Uterus (tissue), 2 donors: ENCODE measurements at regions not wholly inside any gene's neighbourhood (a gene's known extent, or its start where the extent isn't known, plus 50 kb on each side); places are given as distances from the start of the nearest gene placed in this dataset.

Experiments
- POLR2A ChIP-seq, 2 donors: fragments of 450-650 bp; IDR thresholded peaks; one replicate each; pipeline ENCODE4 v1.6.1; 2016; ENCODE audit warnings: antibody characterized with exemption in 2 of 2, mild to moderate bottlenecking in 1 of 2, moderate library complexity in 1 of 2
- TF ChIP-seq, protein P1 (sequence below), 4 experiments: fragments of 200-600 bp in 2 of 4; fragments of 450-650 bp in 2 of 4; sonication (generic) in 2 of 4; IDR thresholded peaks; one replicate each; pipeline ENCODE4 v1.5.1; 2016 to 2019; ENCODE audit warnings: antibody characterized with exemption in 4 of 4, mild to moderate bottlenecking in 2 of 4, moderate library complexity in 1 of 4

DNA sequence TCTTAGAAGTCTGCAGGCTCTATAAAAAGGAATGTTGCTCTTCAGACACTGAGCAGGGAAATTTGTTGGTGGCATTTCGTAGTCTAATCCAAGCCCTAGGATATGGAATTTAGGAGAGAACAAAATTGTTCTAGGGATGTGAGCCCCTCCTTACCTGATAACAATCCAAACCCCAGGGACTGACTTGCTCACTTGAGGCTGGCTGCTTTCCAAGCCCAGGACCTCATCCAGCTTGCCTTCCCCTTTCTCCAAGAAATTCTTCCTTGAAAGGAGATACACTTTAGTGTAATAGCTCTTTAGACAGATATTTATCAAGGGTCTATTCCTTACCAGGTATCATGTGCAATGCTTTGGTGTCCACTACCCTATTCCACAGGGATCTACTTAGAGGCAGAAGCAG lies 279.8 kb downstream of the C1D start:
- TF ChIP-seq, protein P1, sequence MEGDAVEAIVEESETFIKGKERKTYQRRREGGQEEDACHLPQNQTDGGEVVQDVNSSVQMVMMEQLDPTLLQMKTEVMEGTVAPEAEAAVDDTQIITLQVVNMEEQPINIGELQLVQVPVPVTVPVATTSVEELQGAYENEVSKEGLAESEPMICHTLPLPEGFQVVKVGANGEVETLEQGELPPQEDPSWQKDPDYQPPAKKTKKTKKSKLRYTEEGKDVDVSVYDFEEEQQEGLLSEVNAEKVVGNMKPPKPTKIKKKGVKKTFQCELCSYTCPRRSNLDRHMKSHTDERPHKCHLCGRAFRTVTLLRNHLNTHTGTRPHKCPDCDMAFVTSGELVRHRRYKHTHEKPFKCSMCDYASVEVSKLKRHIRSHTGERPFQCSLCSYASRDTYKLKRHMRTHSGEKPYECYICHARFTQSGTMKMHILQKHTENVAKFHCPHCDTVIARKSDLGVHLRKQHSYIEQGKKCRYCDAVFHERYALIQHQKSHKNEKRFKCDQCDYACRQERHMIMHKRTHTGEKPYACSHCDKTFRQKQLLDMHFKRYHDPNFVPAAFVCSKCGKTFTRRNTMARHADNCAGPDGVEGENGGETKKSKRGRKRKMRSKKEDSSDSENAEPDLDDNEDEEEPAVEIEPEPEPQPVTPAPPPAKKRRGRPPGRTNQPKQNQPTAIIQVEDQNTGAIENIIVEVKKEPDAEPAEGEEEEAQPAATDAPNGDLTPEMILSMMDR (IDR thresholded peaks at IDR 0.05) = no peak
- no peak for TF ChIP-seq POLR2A (IDR thresholded peaks at IDR 0.05)
